ES-I3 (cell line): ENCODE measurements at regions not wholly inside any gene's neighbourhood (a gene's known extent, or its start where the extent isn't known, plus 50 kb on each side); places are given as distances from the start of the nearest gene placed in this dataset.
"Not testable (repeated sequence)": the region's sequence is repeated elsewhere in the genome, so short reads cannot be mapped to it uniquely, and the experiment has no call there.

Experiments used
- H3K36me3 ChIP-seq: 2 replicates; pipeline ENCODE4 v1.6.1; 2013; ENCODE audit warnings: mild to moderate bottlenecking, low read length, control low read depth, moderate library complexity; ENCODE audit not compliant: insufficient read depth
- H3K4me1 ChIP-seq: 2 replicates; pipeline ENCODE4 v1.6.1; 2013; ENCODE audit warnings: mild to moderate bottlenecking, control low read depth, low read length; ENCODE audit not compliant: insufficient read depth
- H3K9ac ChIP-seq: 2 replicates; pipeline ENCODE4 v1.6.1; 2013; ENCODE audit warnings: low read depth, mild to moderate bottlenecking, low read length, moderate library complexity
- H3K9me3 ChIP-seq: 2 replicates; pipeline ENCODE4 v1.6.1; 2013; ENCODE audit warnings: mild to moderate bottlenecking, low read length, moderate library complexity; ENCODE audit not compliant: control insufficient read depth, insufficient read depth

DNA sequence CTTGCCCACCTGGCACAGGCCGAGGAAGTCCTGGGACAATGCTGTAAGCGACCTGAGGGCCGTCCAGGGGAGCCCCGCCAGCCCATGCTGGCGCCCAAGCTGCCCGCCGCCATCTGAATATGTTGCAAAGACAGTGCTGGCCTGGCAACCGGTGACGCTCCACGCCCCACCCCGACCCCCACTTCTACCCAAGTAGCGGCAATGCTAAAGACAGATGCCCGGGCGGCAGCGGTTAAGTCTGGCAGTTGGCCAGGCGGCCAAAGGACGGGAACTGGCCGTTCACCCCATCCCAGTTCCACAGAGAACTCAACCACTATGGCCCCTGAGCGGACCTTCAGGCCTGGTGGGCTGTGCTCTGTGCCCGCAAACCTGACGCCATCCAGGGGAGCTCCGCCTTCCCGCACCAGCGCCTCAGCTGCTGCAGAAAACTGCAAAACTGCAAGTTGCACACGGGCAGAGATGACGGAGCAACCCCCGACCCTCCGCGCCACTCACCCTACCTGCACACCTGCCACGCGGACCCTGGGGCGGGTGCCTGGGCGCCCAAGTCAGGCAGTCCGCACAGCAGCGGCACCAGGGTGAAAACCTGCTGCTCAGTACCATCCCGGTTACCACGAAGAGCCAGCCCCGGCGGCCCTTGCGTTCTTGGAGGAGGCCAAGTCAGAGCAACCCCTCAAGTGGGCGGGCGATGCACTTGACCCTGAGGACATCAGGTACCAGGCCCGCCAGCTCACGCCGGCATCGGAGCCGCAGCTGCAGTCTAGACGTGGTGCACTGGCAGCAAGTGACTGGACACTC lies 667.6 kb downstream of the SPATA31A6 start:
- not testable (repeated sequence) for H3K4me1 ChIP-seq, H3K9ac ChIP-seq, H3K9me3 ChIP-seq, H3K36me3 ChIP-seq

DNA sequence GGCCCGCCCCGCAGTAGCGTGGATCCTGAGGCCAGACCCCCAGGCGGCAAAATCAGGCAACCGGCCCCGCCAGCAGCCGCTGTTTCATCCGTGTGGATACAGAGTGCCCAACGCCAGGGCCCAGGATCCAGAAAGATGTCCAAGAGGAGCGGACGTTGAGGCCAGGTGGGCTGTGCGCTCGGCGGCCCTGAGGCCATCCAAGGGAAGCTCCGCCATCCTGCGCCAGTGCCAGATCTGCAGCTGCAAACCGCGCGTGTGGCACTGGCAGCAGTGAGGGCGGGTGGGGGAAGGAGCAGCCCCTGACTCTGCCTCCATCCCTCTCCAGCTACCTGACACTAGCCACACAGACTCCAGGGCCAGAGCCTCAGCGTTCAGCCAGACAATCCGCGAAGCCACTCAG lies 668.2 kb downstream of the SPATA31A6 start:
- H3K9ac ChIP-seq, H3K36me3 ChIP-seq, H3K9me3 ChIP-seq, H3K4me1 ChIP-seq: not testable (repeated sequence)

DNA sequence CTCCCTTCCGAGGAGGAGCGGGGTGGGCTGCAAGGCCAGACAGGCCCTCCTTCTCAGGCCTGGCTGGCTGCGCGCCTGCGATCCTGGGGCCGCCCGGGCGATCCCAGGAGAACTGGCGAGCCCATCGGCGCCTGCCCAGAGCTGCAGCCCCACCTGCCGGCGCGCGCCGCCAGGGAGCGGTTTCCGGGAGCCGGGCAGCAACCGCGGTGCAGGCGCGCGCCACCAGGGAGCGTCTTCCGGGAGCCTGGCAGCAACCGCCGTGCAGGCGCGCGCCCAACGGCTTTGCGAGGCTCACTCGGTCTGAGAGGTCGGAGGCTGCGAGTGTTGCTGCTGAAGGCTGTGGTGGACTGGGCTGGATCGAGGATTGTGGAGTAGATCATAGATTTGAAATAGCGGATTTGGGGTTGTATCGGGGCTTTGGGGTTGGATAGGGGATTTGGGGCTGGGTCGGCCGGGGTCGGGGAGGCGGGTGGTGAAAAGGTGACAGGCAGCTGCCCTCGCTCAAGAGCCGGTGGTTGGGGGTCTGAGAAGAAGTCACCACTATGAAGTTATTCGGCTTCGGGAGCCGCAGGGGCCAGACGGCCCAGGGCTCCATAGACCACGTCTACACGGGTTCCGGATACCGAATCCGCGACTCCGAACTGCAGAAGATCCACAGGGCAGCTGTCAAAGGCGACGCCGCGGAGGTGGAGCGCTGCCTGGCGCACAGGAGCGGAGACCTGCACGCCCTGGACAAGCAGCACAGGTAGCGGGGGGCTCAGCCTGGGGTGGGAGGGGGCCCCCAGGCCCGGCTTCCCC lies 668.9 kb downstream of the SPATA31A6 start:
- H3K9me3 ChIP-seq, H3K36me3 ChIP-seq, H3K4me1 ChIP-seq: not testable (repeated sequence)
- H3K9ac ChIP-seq, result peak overlapping the region; percentile 44; the same call in 1 of the 2 replicates

DNA sequence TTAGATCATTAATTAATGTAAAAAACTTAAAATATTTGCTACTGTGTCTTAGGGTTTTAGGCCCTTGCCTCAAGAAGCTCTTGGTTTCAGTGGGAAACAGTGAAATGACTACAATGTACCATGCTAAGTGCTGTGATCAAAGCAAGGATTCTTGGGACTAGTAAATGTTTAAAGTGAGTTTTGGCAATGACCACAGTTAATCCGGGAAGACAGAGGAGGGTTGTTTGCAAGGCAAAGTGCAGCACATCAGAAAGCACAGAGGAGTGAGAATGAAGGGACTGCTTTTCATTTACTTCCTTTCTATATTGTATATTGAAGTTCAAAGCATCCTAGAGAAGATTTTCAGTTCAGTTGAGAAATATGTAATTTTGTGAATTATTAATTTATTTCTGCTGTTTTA lies 676.7 kb downstream of the SPATA31A6 start:
- not testable (repeated sequence) for H3K4me1 ChIP-seq, H3K9ac ChIP-seq, H3K9me3 ChIP-seq, H3K36me3 ChIP-seq

DNA sequence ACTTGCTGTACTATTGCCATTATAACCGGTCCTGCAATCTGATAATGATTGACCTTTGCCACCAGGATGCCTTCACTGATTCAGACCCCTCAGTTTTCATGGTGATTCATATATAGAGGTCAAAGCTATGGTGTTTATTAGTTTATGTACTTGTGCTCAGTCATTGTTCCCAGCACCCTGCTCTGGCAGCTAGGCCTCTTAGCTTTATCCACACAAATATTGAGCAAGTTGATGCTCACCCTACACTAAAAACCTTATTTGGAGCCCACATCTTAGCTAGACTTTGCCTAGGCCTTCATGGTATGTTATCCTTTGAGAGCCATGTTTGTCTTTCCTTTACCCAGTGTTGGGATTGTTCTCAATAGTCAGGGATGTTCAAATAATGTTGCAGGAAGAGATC lies 679.0 kb downstream of the SPATA31A6 start:
- H3K4me1 ChIP-seq, H3K9me3 ChIP-seq, H3K9ac ChIP-seq, H3K36me3 ChIP-seq: not testable (repeated sequence)
